RPMI7951 (cell line): ENCODE measurements at regions not wholly inside any gene's neighbourhood (a gene's known extent, or its start where the extent isn't known, plus 50 kb on each side); places are given as distances from the start of the nearest gene placed in this dataset.

Experiments used
- DNase-seq: peaks from one replicate; pipeline ENCODE4 v3.0.0-alpha.2; 2012; ENCODE audit warnings: low read depth

- DNase-seq: no peak
These were observed 100.1 kb upstream of the BET1 start for GRCh38 chr7:94104301-94104700.

GRCh38 chr7:94109556-94109955 lies 105.4 kb upstream of the BET1 start:
- DNase-seq: no peak

- DNase-seq: no peak
These were observed 106.9 kb upstream of the BET1 start for GRCh38 chr7:94111009-94111408.

GRCh38 chr7:94115316-94115715 lies 111.2 kb upstream of the BET1 start:
- DNase-seq: peak; percentile 25

GRCh38 chr7:94123136-94123535 lies 119.0 kb upstream of the BET1 start:
- DNase-seq: no peak

- DNase-seq: peak; percentile 36
These were observed 122.9 kb upstream of the BET1 start for GRCh38 chr7:94127026-94127425.

GRCh38 chr7:94128072-94128471 lies 123.9 kb upstream of the BET1 start:
- DNase-seq: no peak

- peak; percentile 86 for DNase-seq
These were observed 125.4 kb upstream of the BET1 start for GRCh38 chr7:94129443-94130140.

GRCh38 chr7:94130716-94131115 lies 126.6 kb upstream of the BET1 start:
- no peak for DNase-seq

- DNase-seq: no peak
These were observed 129.3 kb upstream of the BET1 start for GRCh38 chr7:94133460-94133859.

GRCh38 chr7:94135180-94135579 lies 131.0 kb upstream of the BET1 start:
- no peak for DNase-seq

GRCh38 chr7:94142281-94142680 lies 138.1 kb upstream of the BET1 start:
- no peak for DNase-seq

GRCh38 chr7:94145602-94146001 lies 141.4 kb upstream of the BET1 start:
- peak; percentile 68 for DNase-seq

- DNase-seq: no peak
These were observed 142.3 kb upstream of the BET1 start for GRCh38 chr7:94146408-94146807.

- peak; percentile 42 for DNase-seq
These were observed 145.8 kb upstream of the BET1 start for GRCh38 chr7:94149789-94150545.

GRCh38 chr7:94154182-94154581 lies 150.0 kb upstream of the BET1 start:
- no peak for DNase-seq

GRCh38 chr7:94154858-94155257 lies 150.7 kb upstream of the BET1 start:
- no peak for DNase-seq

- peak; percentile 85 for DNase-seq
These were observed 153.6 kb upstream of the BET1 start for GRCh38 chr7:94157659-94158306.

GRCh38 chr7:94160719-94161435 lies 156.7 kb upstream of the BET1 start:
- no peak for DNase-seq

GRCh38 chr7:94161476-94161875 lies 157.3 kb upstream of the BET1 start:
- no peak for DNase-seq

- peak; percentile 51 for DNase-seq
These were observed 165.5 kb upstream of the BET1 start for GRCh38 chr7:94169682-94170081.

GRCh38 chr7:94170836-94171235 lies 166.7 kb upstream of the BET1 start:
- peak; percentile 45 for DNase-seq
